Thoracic aorta (tissue), 2 donors: ENCODE measurements at regions not wholly inside any gene's neighbourhood (a gene's known extent, or its start where the extent isn't known, plus 50 kb on each side); places are given as distances from the start of the nearest gene placed in this dataset.

Experiments
- ATAC-seq: fragments of 150-250 bp; one replicate; pipeline ENCODE4 v1.8.0; 2017; ENCODE audit warnings: low read depth; ENCODE audit not compliant: insufficient number of reproducible peaks, low FRiP score
- DNase-seq: peaks from one replicate; pipeline ENCODE4 v3.0.0-alpha.2; 2020; ENCODE audit warnings: low spot score
- H3K27ac ChIP-seq, 2 donors: fragments of 200-600 bp; sonication (generic); 1 replicate in 1 of 2; 2 replicates in 1 of 2; pipeline ENCODE4 v1.5.1; 2016; ENCODE audit warnings: mild to moderate bottlenecking in 2 of 2, moderate library complexity in 2 of 2
- H3K27me3 ChIP-seq: fragments of 200-600 bp; sonication (generic); replicated peaks from 2 replicates; pipeline ENCODE4 v1.6.0; 2016; ENCODE audit warnings: mild to moderate bottlenecking; ENCODE audit not compliant: insufficient read depth
- H3K36me3 ChIP-seq: fragments of 200-600 bp; sonication (generic); one replicate; pipeline ENCODE4 v1.5.1; 2016
- H3K4me1 ChIP-seq, 2 donors: fragments of 200-600 bp; sonication (generic); 1 replicate in 1 of 2; 2 replicates in 1 of 2; pipeline versions ENCODE4 v1.5.1 to v1.6.0; 2016; ENCODE audit warnings: low read depth in 2 of 2, mild to moderate bottlenecking in 1 of 2; ENCODE audit not compliant: control insufficient read depth in 1 of 2
- H3K4me3 ChIP-seq: fragments of 200-600 bp; sonication (generic); 2 replicates; pipeline ENCODE4 v1.5.1; 2016; ENCODE audit warnings: mild to moderate bottlenecking
- H3K9me3 ChIP-seq: fragments of 200-600 bp; sonication (generic); 2 replicates; pipeline ENCODE4 v1.5.1; 2016
- CTCF ChIP-seq: fragments of 200-600 bp; sonication (generic); IDR thresholded peaks from one replicate; pipeline ENCODE4 v1.5.1; 2019; ENCODE audit warnings: antibody characterized with exemption

GRCh38 chr7:17085186-17085585 lies 203.4 kb upstream of the AGR3 start:
- H3K27ac ChIP-seq: no peak overlapping the region
- H3K36me3 ChIP-seq: no peaks in the 10 kb centered on the region
- H3K27me3 ChIP-seq: no peaks in the 10 kb centered on the region
- DNase-seq (no peak), ATAC-seq (no peak)
- no peaks in the 10 kb centered on the region for H3K4me1 ChIP-seq
- H3K4me3 ChIP-seq: no peak overlapping the region
- peaks cover 3% of the 10 kb centered on the region for H3K9me3 ChIP-seq
- no peak for TF ChIP-seq CTCF

GRCh38 chr7:17086403-17086802 lies 204.6 kb upstream of the AGR3 start:
- Histone ChIP-seq H3K36me3 (no peaks in the 10 kb centered on the region), H3K27ac (no peak overlapping the region), H3K4me3 (no peak overlapping the region), H3K4me1 (no peaks in the 10 kb centered on the region), H3K9me3 (no peaks in the 10 kb centered on the region), H3K27me3 (no peaks in the 10 kb centered on the region)
- ATAC-seq: no peak
- no peak for TF ChIP-seq CTCF
- DNase-seq: no peak

- Histone ChIP-seq H3K27ac (no peak overlapping the region), H3K27me3 (no peaks in the 10 kb centered on the region), H3K9me3 (no peaks in the 10 kb centered on the region), H3K4me3 (no peak overlapping the region), H3K36me3 (no peaks in the 10 kb centered on the region), H3K4me1 (no peaks in the 10 kb centered on the region)
- no peak for ATAC-seq
- no peak for DNase-seq
- TF ChIP-seq CTCF: no peak
Measured at GRCh38 chr7:17090751-17091150, 207.7 kb upstream of the AHR start.

GRCh38 chr7:17093461-17093860 lies 205.0 kb upstream of the AHR start:
- DNase-seq (no peak), ATAC-seq (no peak)

GRCh38 chr7:17094963-17095574 lies 203.4 kb upstream of the AHR start:
- no peaks in the 10 kb centered on the region for H3K27me3 ChIP-seq
- TF ChIP-seq CTCF: no peak
- no peaks in the 10 kb centered on the region for H3K36me3 ChIP-seq
- H3K4me3 ChIP-seq: no peak overlapping the region
- no peaks in the 10 kb centered on the region for H3K9me3 ChIP-seq
- DNase-seq (no peak), ATAC-seq (no peak)
- peaks cover 3 to 20% of the 10 kb centered on the region in 2 donors for H3K4me1 ChIP-seq
- no peak overlapping the region for H3K27ac ChIP-seq

More at GRCh38 chr7:17093461-17093860, 205.0 kb upstream of the AHR start:
- H3K27ac ChIP-seq: no peak overlapping the region
- H3K36me3 ChIP-seq: no peaks in the 10 kb centered on the region
- H3K4me3 ChIP-seq: no peak overlapping the region
- peaks cover 0 to 10% of the 10 kb centered on the region in 2 donors for H3K4me1 ChIP-seq
- H3K9me3 ChIP-seq: no peaks in the 10 kb centered on the region
- no peaks in the 10 kb centered on the region for H3K27me3 ChIP-seq
- no peak for TF ChIP-seq CTCF
